DMS153 (cell line): ENCODE measurements at regions not wholly inside any gene's neighbourhood (a gene's known extent, or its start where the extent isn't known, plus 50 kb on each side); places are given as distances from the start of the nearest gene placed in this dataset.

Experiments used
- DNase-seq: peaks from one replicate; lab custom pipeline; 2025; lab: John Stamatoyannopoulos, UW

GRCh38 chr2:2926009-2926857, 451.4 kb downstream of the EIPR1 start:
- no peak for DNase-seq

- no peak for DNase-seq
These were observed 455.5 kb downstream of the EIPR1 start for GRCh38 chr2:2922156-2922555.

- no peak for DNase-seq
These were observed 456.5 kb downstream of the EIPR1 start for GRCh38 chr2:2921011-2921720.

- DNase-seq = no peak
These were observed 457.8 kb downstream of the EIPR1 start for GRCh38 chr2:2919574-2920365.

- DNase-seq = no peak
These were observed 458.6 kb downstream of the EIPR1 start for GRCh38 chr2:2919026-2919425.

GRCh38 chr2:2916621-2917020, 461.0 kb downstream of the EIPR1 start:
- DNase-seq = no peak

GRCh38 chr2:2914252-2914651, 463.4 kb downstream of the EIPR1 start:
- no peak for DNase-seq

GRCh38 chr2:2913601-2914120, 464.0 kb downstream of the EIPR1 start:
- no peak for DNase-seq

GRCh38 chr2:2912731-2913130, 464.9 kb downstream of the EIPR1 start:
- no peak for DNase-seq

GRCh38 chr2:2912293-2912692, 465.3 kb downstream of the EIPR1 start:
- DNase-seq = no peak

- no peak for DNase-seq
These were observed 467.4 kb downstream of the EIPR1 start for GRCh38 chr2:2910259-2910658.

GRCh38 chr2:2909086-2910035, 468.3 kb downstream of the EIPR1 start:
- no peak for DNase-seq

- no peak for DNase-seq
These were observed 471.5 kb downstream of the EIPR1 start for GRCh38 chr2:2906091-2906490.

- DNase-seq = no peak
These were observed 472.8 kb downstream of the EIPR1 start for GRCh38 chr2:2904721-2905350.

GRCh38 chr2:2902547-2903281, 474.9 kb downstream of the EIPR1 start:
- DNase-seq = no peak

GRCh38 chr2:2901384-2902345, 476.0 kb downstream of the EIPR1 start:
- no peak for DNase-seq

GRCh38 chr2:2899826-2900225, 477.8 kb downstream of the EIPR1 start:
- no peak for DNase-seq

- no peak for DNase-seq
These were observed 478.9 kb downstream of the EIPR1 start for GRCh38 chr2:2898744-2899143.

- DNase-seq = no peak
These were observed 481.0 kb downstream of the EIPR1 start for GRCh38 chr2:2896643-2897042.
